Type B pancreatic cell (in vitro differentiated cells): ENCODE measurements at regions not wholly inside any gene's neighbourhood (a gene's known extent, or its start where the extent isn't known, plus 50 kb on each side); places are given as distances from the start of the nearest gene placed in this dataset.

Experiments
- DNase-seq: peaks from one replicate; pipeline ENCODE4 v3.0.0; 2021; ENCODE audit warnings: mixed read lengths; ENCODE audit not compliant: unreplicated experiment; ENCODE audit errors: extremely low spot score
- H3K27ac Mint-ChIP-seq: 2 replicates; pipeline ENCODE4 v1.8.0; 2021; ENCODE audit warnings: mild to moderate bottlenecking, mixed read lengths
- H3K27me3 Mint-ChIP-seq: 2 replicates; pipeline ENCODE4 v1.8.0; 2021; ENCODE audit warnings: mixed read lengths
- H3K36me3 Mint-ChIP-seq: 2 replicates; pipeline ENCODE4 v1.8.0; 2021; ENCODE audit warnings: mixed read lengths
- H3K4me1 Mint-ChIP-seq: one replicate; pipeline ENCODE4 v1.8.0; 2021; ENCODE audit warnings: mixed read lengths; ENCODE audit not compliant: unreplicated experiment
- H3K4me3 Mint-ChIP-seq: 2 replicates; pipeline ENCODE4 v1.8.0; 2021; ENCODE audit warnings: mild to moderate bottlenecking, mixed read lengths
- H3K9me3 Mint-ChIP-seq: 2 replicates; pipeline ENCODE4 v1.8.0; 2021; ENCODE audit warnings: mixed read lengths
- TF ChIP-seq, protein P1 (sequence below): fragments of 200-600 bp; sonication (generic); conservative IDR thresholded peaks from 2 replicates; pipeline ENCODE4 v1.5.0; 2021; ENCODE audit warnings: antibody characterized with exemption, mild to moderate bottlenecking

DNA sequence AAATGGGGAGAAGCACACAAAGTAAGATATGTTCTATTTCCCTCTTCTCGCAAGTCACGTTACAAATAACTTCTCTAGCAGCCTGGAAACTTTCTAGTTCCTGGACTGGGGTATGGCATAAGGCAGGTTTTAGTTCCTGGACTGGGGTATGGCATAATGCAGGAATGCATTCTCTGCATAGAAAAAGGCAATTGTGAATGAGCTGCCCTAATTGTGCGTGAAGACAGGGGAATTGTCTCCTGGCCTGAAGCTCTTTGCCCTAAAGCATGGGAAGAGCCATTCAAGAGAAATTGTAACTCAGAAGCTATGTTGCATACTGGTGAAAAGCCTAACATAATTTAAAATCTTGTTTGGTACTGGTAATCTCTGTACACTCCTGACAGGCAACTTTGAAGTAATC, 54.3 kb upstream of the CBLB start:
- TF ChIP-seq, protein P1, sequence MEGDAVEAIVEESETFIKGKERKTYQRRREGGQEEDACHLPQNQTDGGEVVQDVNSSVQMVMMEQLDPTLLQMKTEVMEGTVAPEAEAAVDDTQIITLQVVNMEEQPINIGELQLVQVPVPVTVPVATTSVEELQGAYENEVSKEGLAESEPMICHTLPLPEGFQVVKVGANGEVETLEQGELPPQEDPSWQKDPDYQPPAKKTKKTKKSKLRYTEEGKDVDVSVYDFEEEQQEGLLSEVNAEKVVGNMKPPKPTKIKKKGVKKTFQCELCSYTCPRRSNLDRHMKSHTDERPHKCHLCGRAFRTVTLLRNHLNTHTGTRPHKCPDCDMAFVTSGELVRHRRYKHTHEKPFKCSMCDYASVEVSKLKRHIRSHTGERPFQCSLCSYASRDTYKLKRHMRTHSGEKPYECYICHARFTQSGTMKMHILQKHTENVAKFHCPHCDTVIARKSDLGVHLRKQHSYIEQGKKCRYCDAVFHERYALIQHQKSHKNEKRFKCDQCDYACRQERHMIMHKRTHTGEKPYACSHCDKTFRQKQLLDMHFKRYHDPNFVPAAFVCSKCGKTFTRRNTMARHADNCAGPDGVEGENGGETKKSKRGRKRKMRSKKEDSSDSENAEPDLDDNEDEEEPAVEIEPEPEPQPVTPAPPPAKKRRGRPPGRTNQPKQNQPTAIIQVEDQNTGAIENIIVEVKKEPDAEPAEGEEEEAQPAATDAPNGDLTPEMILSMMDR: no peak
- H3K9me3 Mint-ChIP-seq: peaks cover 13% of the 10 kb centered on the region
- H3K27ac Mint-ChIP-seq: no peak overlapping the region
- H3K4me3 Mint-ChIP-seq: no peak overlapping the region
- no peaks in the 10 kb centered on the region for H3K4me1 Mint-ChIP-seq
- no peaks in the 10 kb centered on the region for H3K27me3 Mint-ChIP-seq
- no peaks in the 10 kb centered on the region for H3K36me3 Mint-ChIP-seq
- no peak for DNase-seq

DNA sequence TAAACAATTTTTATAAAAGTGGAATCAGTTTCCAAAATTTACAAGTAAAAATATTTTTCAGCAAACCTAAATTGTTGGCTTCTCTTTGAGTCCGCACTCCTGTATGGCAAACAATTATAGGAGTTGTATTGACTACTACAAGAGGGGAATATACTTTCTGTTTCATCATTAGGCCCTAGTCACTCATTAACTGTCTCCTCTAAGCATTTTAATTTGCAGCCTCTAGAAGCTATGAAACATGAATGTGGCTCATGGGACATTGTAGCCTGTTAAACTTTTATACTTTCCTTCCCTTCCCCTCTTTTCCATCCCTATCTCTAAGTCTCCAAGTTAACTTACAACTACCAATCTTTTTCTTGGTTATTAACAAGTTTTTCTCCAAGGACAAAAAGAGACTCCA, 58.9 kb upstream of the CBLB start:
- H3K4me1 Mint-ChIP-seq: no peaks in the 10 kb centered on the region
- H3K27ac Mint-ChIP-seq: no peak overlapping the region
- H3K4me3 Mint-ChIP-seq: no peak overlapping the region
- H3K9me3 Mint-ChIP-seq: no peaks in the 10 kb centered on the region
- TF ChIP-seq, protein P1: no peak
- no peaks in the 10 kb centered on the region for H3K36me3 Mint-ChIP-seq
- DNase-seq: no peak
- no peaks in the 10 kb centered on the region for H3K27me3 Mint-ChIP-seq

DNA sequence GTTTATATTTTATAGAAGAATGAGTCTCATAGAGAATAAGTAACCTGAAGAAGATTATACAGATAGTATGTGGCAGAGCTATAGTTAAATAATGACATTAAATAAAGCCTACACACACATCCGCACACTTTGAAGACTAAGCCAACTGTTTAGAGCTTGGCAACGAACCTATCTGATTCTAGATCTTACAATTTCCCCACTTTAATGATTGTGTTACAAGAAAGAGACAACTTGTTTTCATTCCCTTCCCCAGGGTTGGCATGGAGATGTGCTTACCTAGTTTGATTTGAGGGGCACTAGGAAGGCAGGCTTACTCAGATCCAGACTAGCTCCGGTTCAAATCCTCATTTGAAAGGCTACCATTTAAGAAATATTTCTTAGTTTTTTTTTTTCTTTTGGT, 61.9 kb upstream of the CBLB start:
- H3K9me3 Mint-ChIP-seq: no peaks in the 10 kb centered on the region
- TF ChIP-seq, protein P1: no peak
- H3K36me3 Mint-ChIP-seq: no peaks in the 10 kb centered on the region
- peaks cover 5% of the 10 kb centered on the region for H3K4me1 Mint-ChIP-seq
- no peak overlapping the region for H3K4me3 Mint-ChIP-seq
- no peaks in the 10 kb centered on the region for H3K27me3 Mint-ChIP-seq
- H3K27ac Mint-ChIP-seq: no peak overlapping the region
- no peak for DNase-seq

DNA sequence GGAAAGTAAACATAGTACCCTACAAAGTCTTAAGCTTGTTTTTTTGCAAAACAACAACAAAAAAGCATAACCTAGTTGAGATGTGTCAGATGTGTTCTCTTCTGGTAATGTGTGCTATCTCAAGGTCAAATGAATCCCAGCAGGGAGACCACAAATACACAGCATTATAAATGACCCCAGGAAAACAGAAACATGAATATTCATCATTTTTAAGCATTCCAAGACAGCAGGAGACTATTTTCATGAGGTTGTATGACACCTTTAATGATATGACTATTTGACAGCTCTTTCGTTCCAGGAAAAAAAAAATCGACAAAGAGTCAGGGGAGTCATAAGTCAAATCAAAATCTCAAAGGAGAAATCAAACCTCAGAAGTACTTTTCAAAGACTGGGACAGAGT, 62.7 kb upstream of the CBLB start:
- Mint-ChIP-seq H3K27ac (no peak overlapping the region), H3K27me3 (no peaks in the 10 kb centered on the region), H3K9me3 (no peaks in the 10 kb centered on the region), H3K36me3 (no peaks in the 10 kb centered on the region), H3K4me3 (no peak overlapping the region), H3K4me1 (peaks cover 5% of the 10 kb centered on the region)
- TF ChIP-seq, protein P1: no peak
- no peak for DNase-seq

DNA sequence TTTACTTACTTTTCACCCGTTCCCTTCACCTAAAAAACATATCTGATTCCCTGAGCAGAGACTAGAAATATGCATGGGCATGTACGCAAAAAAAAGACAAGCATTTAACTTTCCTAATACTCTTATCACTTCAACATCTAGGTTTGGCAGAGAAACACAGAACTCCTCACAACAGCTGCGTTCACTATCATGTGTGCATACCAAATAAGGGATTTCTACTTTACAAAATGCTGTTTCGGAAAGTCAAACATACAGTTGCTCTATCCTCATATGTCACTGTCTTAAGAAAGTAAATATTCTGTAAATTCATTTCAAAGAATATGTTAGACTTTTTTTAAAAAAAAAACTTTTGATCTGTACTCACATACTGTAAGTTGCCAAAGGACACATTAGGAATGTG, 65.1 kb upstream of the CBLB start:
- no peak overlapping the region for H3K4me3 Mint-ChIP-seq
- peak overlapping the region; percentile 43 for H3K27ac Mint-ChIP-seq
- no peak for DNase-seq
- TF ChIP-seq, protein P1: no peak
- no peaks in the 10 kb centered on the region for H3K36me3 Mint-ChIP-seq
- no peaks in the 10 kb centered on the region for H3K27me3 Mint-ChIP-seq
- H3K4me1 Mint-ChIP-seq: peaks cover 5% of the 10 kb centered on the region
- H3K9me3 Mint-ChIP-seq: no peaks in the 10 kb centered on the region

DNA sequence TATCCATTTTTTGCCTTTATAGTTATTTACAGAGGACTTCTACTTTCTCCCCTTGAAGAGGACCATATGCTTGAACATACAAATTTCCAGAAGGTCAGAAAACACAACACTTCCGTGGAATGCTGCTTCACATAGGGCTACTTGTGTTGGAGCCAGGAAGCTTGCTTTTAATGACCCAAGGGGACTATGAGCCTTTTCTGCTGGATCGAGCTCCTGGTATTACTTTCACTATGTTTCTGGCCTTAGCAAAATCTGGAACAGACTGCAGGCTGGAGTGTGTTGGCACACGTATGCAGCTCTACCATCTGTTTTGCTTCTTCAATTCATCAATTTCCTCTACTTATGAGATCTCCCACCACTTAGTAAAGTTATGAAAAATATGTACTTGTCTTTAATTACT, 69.3 kb upstream of the CBLB start:
- Mint-ChIP-seq H3K4me1 (peaks cover 5% of the 10 kb centered on the region), H3K27me3 (no peaks in the 10 kb centered on the region), H3K4me3 (no peak overlapping the region), H3K27ac (no peak overlapping the region), H3K9me3 (no peaks in the 10 kb centered on the region), H3K36me3 (no peaks in the 10 kb centered on the region)
- no peak for DNase-seq
- TF ChIP-seq, protein P1: no peak
